T-helper 1 cell treated with Interleukin-12 subunit alpha and Interleukin-12 subunit beta and Interleukin-4 antibody, amounts not matched to agents 30 μg/mL and 1 μg/mL, for 36 hours (primary cell): ENCODE measurements at regions not wholly inside any gene's neighbourhood (a gene's known extent, or its start where the extent isn't known, plus 50 kb on each side); places are given as distances from the start of the nearest gene placed in this dataset.

ENCODE experiments used
- H3K27ac Mint-ChIP-seq: one replicate; pipeline ENCODE4 v1.8.0; 2021; ENCODE audit warnings: mild to moderate bottlenecking, mixed read lengths
- H3K27me3 Mint-ChIP-seq: one replicate; pipeline ENCODE4 v1.8.0; 2021; ENCODE audit warnings: low read depth, mixed read lengths
- H3K36me3 Mint-ChIP-seq: one replicate; pipeline ENCODE4 v1.8.0; 2021; ENCODE audit warnings: low read depth, mixed read lengths
- H3K4me1 Mint-ChIP-seq: one replicate; pipeline ENCODE4 v1.8.0; 2021; ENCODE audit warnings: low read depth, mixed read lengths
- H3K4me3 Mint-ChIP-seq: one replicate; pipeline ENCODE4 v1.8.0; 2021; ENCODE audit warnings: mild to moderate bottlenecking, moderate library complexity, mixed read lengths
- H3K9me3 Mint-ChIP-seq: one replicate; pipeline ENCODE4 v1.8.0; 2021; ENCODE audit warnings: mixed read lengths

- peaks cover 36% of the 10 kb centered on the region for H3K9me3 Mint-ChIP-seq
- no peak overlapping the region for H3K4me3 Mint-ChIP-seq
- H3K36me3 Mint-ChIP-seq: no peaks in the 10 kb centered on the region
- H3K27me3 Mint-ChIP-seq: no peaks in the 10 kb centered on the region
- no peak overlapping the region for H3K27ac Mint-ChIP-seq
- H3K4me1 Mint-ChIP-seq: no peaks in the 10 kb centered on the region
These were observed 601.5 kb upstream of the SOX9 start for GRCh38 chr17:71519285-71519684.

GRCh38 chr17:71521724-71522123 lies 599.1 kb upstream of the SOX9 start:
- no peaks in the 10 kb centered on the region for H3K27me3 Mint-ChIP-seq
- H3K36me3 Mint-ChIP-seq: no peaks in the 10 kb centered on the region
- H3K4me1 Mint-ChIP-seq: no peaks in the 10 kb centered on the region
- no peak overlapping the region for H3K4me3 Mint-ChIP-seq
- peaks cover 25% of the 10 kb centered on the region for H3K9me3 Mint-ChIP-seq
- no peak overlapping the region for H3K27ac Mint-ChIP-seq

- Mint-ChIP-seq H3K4me3 (no peak overlapping the region), H3K27me3 (no peaks in the 10 kb centered on the region), H3K36me3 (no peaks in the 10 kb centered on the region), H3K27ac (no peak overlapping the region), H3K9me3 (peaks cover 25% of the 10 kb centered on the region), H3K4me1 (no peaks in the 10 kb centered on the region)
These were observed 598.4 kb upstream of the SOX9 start for GRCh38 chr17:71522383-71522782.

GRCh38 chr17:71527311-71527710 lies 593.5 kb upstream of the SOX9 start:
- peaks cover 8% of the 10 kb centered on the region for H3K9me3 Mint-ChIP-seq
- H3K4me1 Mint-ChIP-seq: no peaks in the 10 kb centered on the region
- no peak overlapping the region for H3K4me3 Mint-ChIP-seq
- no peaks in the 10 kb centered on the region for H3K27me3 Mint-ChIP-seq
- H3K36me3 Mint-ChIP-seq: no peaks in the 10 kb centered on the region
- H3K27ac Mint-ChIP-seq: no peak overlapping the region

GRCh38 chr17:71528210-71528609 lies 592.6 kb upstream of the SOX9 start:
- H3K9me3 Mint-ChIP-seq: peaks cover 8% of the 10 kb centered on the region
- no peak overlapping the region for H3K4me3 Mint-ChIP-seq
- H3K4me1 Mint-ChIP-seq: no peaks in the 10 kb centered on the region
- no peaks in the 10 kb centered on the region for H3K27me3 Mint-ChIP-seq
- no peak overlapping the region for H3K27ac Mint-ChIP-seq
- H3K36me3 Mint-ChIP-seq: no peaks in the 10 kb centered on the region

- Mint-ChIP-seq H3K27me3 (no peaks in the 10 kb centered on the region), H3K4me3 (no peak overlapping the region), H3K36me3 (no peaks in the 10 kb centered on the region), H3K4me1 (no peaks in the 10 kb centered on the region), H3K27ac (no peak overlapping the region), H3K9me3 (peaks cover 7% of the 10 kb centered on the region)
These were observed 590.6 kb upstream of the SOX9 start for GRCh38 chr17:71530248-71530647.

GRCh38 chr17:71535321-71535720 lies 585.5 kb upstream of the SOX9 start:
- H3K36me3 Mint-ChIP-seq: no peaks in the 10 kb centered on the region
- no peaks in the 10 kb centered on the region for H3K27me3 Mint-ChIP-seq
- H3K4me3 Mint-ChIP-seq: no peak overlapping the region
- no peak overlapping the region for H3K27ac Mint-ChIP-seq
- peaks cover 12% of the 10 kb centered on the region for H3K9me3 Mint-ChIP-seq
- no peaks in the 10 kb centered on the region for H3K4me1 Mint-ChIP-seq

- peaks cover 17% of the 10 kb centered on the region for H3K9me3 Mint-ChIP-seq
- H3K4me1 Mint-ChIP-seq: no peaks in the 10 kb centered on the region
- no peaks in the 10 kb centered on the region for H3K27me3 Mint-ChIP-seq
- H3K36me3 Mint-ChIP-seq: no peaks in the 10 kb centered on the region
- H3K27ac Mint-ChIP-seq: no peak overlapping the region
- H3K4me3 Mint-ChIP-seq: no peak overlapping the region
These were observed 574.4 kb upstream of the SOX9 start for GRCh38 chr17:71546419-71546818.

GRCh38 chr17:71547904-71548303 lies 572.9 kb upstream of the SOX9 start:
- H3K27me3 Mint-ChIP-seq: no peaks in the 10 kb centered on the region
- peaks cover 23% of the 10 kb centered on the region for H3K9me3 Mint-ChIP-seq
- no peak overlapping the region for H3K4me3 Mint-ChIP-seq
- H3K4me1 Mint-ChIP-seq: no peaks in the 10 kb centered on the region
- H3K27ac Mint-ChIP-seq: no peak overlapping the region
- H3K36me3 Mint-ChIP-seq: no peaks in the 10 kb centered on the region

GRCh38 chr17:71548540-71549190 lies 572.2 kb upstream of the SOX9 start:
- Mint-ChIP-seq H3K27ac (no peak overlapping the region), H3K4me3 (no peak overlapping the region), H3K9me3 (peaks cover 26% of the 10 kb centered on the region), H3K4me1 (no peaks in the 10 kb centered on the region), H3K27me3 (no peaks in the 10 kb centered on the region), H3K36me3 (no peaks in the 10 kb centered on the region)

- Mint-ChIP-seq H3K4me3 (no peak overlapping the region), H3K9me3 (peaks cover 25% of the 10 kb centered on the region), H3K27me3 (no peaks in the 10 kb centered on the region), H3K27ac (no peak overlapping the region), H3K4me1 (no peaks in the 10 kb centered on the region), H3K36me3 (no peaks in the 10 kb centered on the region)
These were observed 570.1 kb upstream of the SOX9 start for GRCh38 chr17:71550675-71551074.

- H3K4me1 Mint-ChIP-seq: no peaks in the 10 kb centered on the region
- no peak overlapping the region for H3K27ac Mint-ChIP-seq
- peaks cover 31% of the 10 kb centered on the region for H3K9me3 Mint-ChIP-seq
- H3K36me3 Mint-ChIP-seq: no peaks in the 10 kb centered on the region
- no peak overlapping the region for H3K4me3 Mint-ChIP-seq
- no peaks in the 10 kb centered on the region for H3K27me3 Mint-ChIP-seq
These were observed 567.4 kb upstream of the SOX9 start for GRCh38 chr17:71553381-71553780.

- Mint-ChIP-seq H3K27ac (no peak overlapping the region), H3K4me1 (no peaks in the 10 kb centered on the region), H3K36me3 (no peaks in the 10 kb centered on the region), H3K27me3 (no peaks in the 10 kb centered on the region), H3K4me3 (no peak overlapping the region), H3K9me3 (peaks cover 12% of the 10 kb centered on the region)
These were observed 561.9 kb upstream of the SOX9 start for GRCh38 chr17:71558901-71559300.

GRCh38 chr17:71572343-71572742 lies 548.5 kb upstream of the SOX9 start:
- Mint-ChIP-seq H3K9me3 (peaks cover 17% of the 10 kb centered on the region), H3K4me1 (no peaks in the 10 kb centered on the region), H3K36me3 (no peaks in the 10 kb centered on the region), H3K27ac (no peak overlapping the region), H3K4me3 (no peak overlapping the region), H3K27me3 (no peaks in the 10 kb centered on the region)

GRCh38 chr17:71578446-71578845 lies 542.4 kb upstream of the SOX9 start:
- Mint-ChIP-seq H3K36me3 (no peaks in the 10 kb centered on the region), H3K27me3 (no peaks in the 10 kb centered on the region)

GRCh38 chr17:71580220-71580619 lies 540.6 kb upstream of the SOX9 start:
- no peak overlapping the region for H3K4me3 Mint-ChIP-seq
- no peak overlapping the region for H3K27ac Mint-ChIP-seq
- H3K9me3 Mint-ChIP-seq: peaks cover 5% of the 10 kb centered on the region
- H3K4me1 Mint-ChIP-seq: no peaks in the 10 kb centered on the region
- H3K27me3 Mint-ChIP-seq: no peaks in the 10 kb centered on the region
- no peaks in the 10 kb centered on the region for H3K36me3 Mint-ChIP-seq

More at GRCh38 chr17:71578446-71578845, 542.4 kb upstream of the SOX9 start:
- Mint-ChIP-seq H3K4me1 (no peaks in the 10 kb centered on the region), H3K9me3 (peaks cover 5% of the 10 kb centered on the region), H3K4me3 (no peak overlapping the region), H3K27ac (no peak overlapping the region)
